ENCODE measurements at regions not wholly inside any gene's neighbourhood (a gene's known extent, or its start where the extent isn't known, plus 50 kb on each side); places are given as distances from the start of the nearest gene placed in this dataset.

- DNase-seq (ENCODE audit: low read depth) = peak; percentile 4
Observed at GRCh38 chr1:87508247-87508787, 179.6 kb downstream of the LMO4 start.

- no peak for DNase-seq (ENCODE audit: low read depth)
Observed at GRCh38 chr1:87510540-87510939, 181.9 kb downstream of the LMO4 start.

DNA sequence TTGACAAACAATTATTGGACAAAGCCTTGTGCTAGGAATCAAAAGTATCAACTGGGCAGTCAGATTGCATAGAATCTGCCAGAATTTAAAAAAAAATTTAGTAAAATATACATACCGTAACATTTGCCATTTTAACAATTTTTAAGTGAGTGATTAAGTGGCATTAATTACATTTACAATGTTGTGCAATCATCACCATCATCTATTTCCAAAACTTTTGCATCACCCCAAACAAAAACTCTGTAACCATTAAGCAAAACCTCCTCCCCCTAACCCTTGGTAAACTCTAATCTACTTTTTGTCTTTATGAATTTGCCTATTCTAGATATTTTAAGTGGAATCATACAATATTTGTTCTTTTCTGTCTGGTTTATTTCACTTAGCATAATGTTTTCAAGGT, 182.8 kb downstream of the LMO4 start:
- DNase-seq (ENCODE audit: low read depth) = no peak

DNA sequence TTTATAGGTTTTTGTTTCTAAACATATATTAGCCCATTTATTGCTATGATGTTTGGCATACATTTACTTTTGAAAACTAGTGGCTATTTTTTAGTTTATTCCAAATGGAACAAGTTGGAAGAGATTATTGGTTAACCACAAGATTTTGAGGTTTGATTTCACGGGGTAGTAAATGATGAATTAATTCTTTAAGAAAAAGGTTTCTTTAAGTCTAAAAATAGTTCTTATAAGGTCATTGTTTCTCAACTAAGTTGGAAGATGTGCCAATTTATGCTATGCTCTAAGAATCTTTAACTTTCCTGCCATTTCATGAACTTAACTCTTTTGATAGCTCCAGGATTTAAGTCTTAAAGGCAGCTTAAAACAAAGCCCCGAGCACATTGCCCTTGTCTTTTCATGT, 183.8 kb downstream of the LMO4 start:
- no peak for DNase-seq (ENCODE audit: low read depth)

GRCh38 chr1:87513255-87513654, 184.6 kb downstream of the LMO4 start:
- DNase-seq (ENCODE audit: low read depth) = peak; percentile 21

DNA sequence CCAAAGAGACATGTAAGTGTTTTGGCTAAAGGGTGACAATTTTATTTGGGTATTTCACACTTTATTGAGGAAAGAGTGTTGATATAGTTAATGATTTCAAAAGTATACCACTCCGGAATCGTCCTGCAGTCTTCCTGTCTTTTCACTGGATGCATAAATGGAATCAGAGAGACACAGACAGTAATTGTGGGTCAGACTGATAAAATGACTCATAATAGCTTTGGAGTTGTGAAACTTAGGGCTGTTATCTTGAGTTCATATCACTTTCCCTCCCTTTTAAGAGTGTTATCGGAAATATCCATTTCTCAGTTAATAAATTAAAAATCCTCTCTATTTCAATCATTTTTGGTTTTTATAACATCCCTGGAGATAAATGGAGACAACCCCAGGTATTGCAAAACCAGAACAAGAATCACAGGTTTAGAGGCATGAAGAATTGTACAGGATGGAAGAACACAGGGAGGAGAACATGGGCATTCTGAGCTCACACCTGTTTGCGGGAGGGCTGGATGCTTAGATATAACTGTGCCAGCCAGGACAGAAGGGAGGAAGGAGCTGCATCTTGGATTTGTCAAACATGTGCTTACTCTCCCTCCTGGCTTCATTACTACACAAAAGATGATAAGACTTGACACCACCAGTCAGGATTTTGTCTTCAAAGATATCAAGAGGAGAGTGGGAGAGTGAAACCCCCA, 185.4 kb downstream of the LMO4 start:
- DNase-seq (ENCODE audit: low read depth) = peak; percentile 4

- DNase-seq (ENCODE audit: low read depth) = no peak
Observed at GRCh38 chr1:87515781-87516180, 187.1 kb downstream of the LMO4 start.

GRCh38 chr1:87518794-87519193, 190.1 kb downstream of the LMO4 start:
- no peak for DNase-seq (ENCODE audit: low read depth)

- no peak for DNase-seq (ENCODE audit: low read depth)
Observed at GRCh38 chr1:87521452-87521851, 192.8 kb downstream of the LMO4 start.

DNA sequence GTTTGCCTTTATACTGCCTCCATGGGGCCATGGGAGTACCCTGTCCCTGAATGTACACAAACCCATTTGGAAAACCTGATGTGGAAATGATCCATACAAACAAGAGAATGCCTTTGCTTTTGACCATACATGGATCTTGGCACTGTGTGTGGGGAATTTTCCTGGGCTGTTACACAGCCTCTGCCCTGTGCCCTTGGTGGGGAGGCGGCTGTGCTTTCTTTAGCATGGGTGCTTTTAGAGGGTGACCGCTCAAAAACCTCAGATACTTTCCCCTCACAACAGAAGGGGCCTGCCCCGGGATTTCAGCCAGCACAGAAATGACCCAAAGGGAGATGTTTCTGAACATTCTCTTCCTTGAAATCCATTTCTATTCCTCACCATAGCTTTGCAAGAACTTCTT, 194.8 kb downstream of the LMO4 start:
- DNase-seq (ENCODE audit: low read depth) = no peak

- no peak for DNase-seq (ENCODE audit: low read depth)
Observed at GRCh38 chr1:87524021-87524754, 195.5 kb downstream of the LMO4 start.

GRCh38 chr1:87528754-87529517, 200.3 kb downstream of the LMO4 start:
- no peak for DNase-seq (ENCODE audit: low read depth)

DNA sequence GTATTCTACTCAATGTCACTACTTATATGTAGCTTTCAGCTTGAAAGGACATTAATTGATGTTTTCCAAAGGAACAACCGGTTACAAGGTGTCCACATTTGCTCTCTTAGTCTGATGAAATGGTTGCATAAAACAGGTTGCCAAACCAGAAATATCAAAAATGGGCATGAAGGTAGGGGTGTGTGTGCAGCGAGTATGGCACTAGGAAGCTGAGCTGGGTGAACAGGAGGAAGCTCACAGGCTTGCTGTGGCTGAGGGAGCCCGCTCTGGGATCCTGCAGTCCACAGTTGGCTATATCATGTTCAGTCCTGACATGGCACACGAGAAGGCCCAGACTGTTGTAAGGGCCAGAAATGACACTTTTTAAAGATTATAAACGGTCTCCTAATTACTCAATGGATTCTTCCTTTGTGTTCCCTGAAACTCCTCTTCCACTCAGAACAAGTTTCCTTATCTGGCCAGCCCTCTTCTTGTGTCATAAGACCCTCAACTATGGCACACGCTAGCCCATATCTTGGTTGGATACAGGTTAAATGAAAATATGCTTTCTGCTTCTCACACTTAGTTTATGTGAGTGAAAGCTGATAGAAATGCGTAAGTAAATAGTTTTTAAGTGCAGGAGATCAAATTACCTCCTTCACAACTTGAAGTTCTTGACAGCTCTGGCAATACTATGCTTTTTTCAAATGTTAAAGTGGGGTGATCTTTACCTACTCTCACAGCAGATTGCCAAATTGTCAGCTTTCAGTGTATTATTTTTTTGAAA, 201.5 kb downstream of the LMO4 start:
- no peak for DNase-seq (ENCODE audit: low read depth)

DNA sequence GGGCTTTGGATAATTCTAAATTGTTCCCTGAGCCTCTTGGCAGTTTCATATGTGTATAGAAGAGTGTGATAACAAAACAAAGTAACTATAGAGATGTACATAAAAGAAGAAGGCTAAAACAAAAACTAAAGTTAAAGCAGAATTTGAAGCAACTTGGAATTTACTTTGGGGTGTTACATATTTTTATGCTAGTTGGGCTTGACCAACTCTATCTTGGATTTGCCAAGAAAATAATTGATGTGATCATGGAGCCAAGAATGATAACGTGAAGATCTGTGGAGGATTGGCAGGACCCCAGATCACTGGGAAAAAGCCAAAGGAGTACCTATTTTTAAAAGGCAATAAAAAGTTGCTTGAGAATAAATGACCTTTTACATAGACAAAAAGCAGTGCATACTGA, 206.9 kb downstream of the LMO4 start:
- DNase-seq (ENCODE audit: low read depth) = no peak

DNA sequence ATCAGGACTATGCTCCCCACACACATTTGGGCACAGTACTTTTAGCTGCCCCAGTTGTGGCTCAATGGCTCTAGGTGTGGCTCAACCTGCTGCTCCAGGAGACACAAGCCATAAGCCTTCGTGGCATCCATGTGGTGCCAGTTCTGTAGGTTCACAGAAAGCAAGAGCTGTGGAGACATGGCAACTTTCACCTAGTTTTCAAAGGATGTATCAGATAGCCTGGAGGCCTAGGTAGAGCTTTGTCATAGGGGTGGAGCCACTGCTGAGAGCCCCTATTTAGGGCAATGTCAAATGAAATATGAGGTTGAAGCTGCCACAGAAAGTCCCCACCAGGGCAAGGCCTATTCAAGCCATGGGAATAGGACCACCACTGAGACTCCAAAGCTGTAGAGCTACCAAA, 210.5 kb downstream of the LMO4 start:
- DNase-seq (ENCODE audit: low read depth) = no peak

DNA sequence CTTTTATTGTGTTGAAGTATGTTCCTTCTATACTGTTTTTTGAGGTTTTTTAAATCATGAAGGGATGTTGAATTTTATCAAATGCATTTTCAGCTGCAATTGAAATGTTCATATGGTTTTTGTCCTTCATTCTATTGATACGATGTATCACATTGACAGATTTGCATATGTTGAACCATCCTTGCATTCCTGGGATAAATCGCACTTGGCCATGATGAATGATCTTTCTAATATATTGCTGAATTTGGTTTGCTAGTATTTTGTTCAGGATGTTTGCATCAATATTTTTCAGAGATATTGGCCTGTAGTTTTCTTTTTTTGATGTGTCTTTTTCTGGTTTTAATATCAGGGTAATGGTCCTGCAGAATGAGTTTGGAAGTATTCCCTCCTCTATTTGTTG, 214.0 kb downstream of the LMO4 start:
- no peak for DNase-seq (ENCODE audit: low read depth)

- DNase-seq (ENCODE audit: low read depth) = no peak
Observed at GRCh38 chr1:87549738-87550137, 221.1 kb downstream of the LMO4 start.

DNA sequence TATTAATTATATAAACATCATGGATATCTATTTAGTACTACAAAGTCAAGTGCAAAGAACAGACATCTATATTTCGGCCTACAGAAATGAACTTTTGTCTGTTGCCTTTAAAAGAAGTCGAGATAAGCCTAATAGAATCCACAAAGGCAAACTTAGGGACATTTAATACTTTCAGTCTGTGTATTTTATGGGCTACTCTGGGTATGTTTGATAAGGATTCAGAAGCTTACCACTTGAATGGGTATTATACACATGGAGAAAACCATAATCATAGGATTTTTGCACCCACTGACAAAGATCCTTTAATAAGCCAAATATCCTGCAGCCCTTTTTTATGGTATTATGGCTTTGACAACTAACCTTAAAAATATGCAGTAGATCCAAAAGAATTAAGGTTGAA, 224.8 kb downstream of the LMO4 start:
- no peak for DNase-seq (ENCODE audit: low read depth)

- no peak for DNase-seq (ENCODE audit: low read depth)
Observed at GRCh38 chr1:87555366-87555765, 226.7 kb downstream of the LMO4 start.

DNA sequence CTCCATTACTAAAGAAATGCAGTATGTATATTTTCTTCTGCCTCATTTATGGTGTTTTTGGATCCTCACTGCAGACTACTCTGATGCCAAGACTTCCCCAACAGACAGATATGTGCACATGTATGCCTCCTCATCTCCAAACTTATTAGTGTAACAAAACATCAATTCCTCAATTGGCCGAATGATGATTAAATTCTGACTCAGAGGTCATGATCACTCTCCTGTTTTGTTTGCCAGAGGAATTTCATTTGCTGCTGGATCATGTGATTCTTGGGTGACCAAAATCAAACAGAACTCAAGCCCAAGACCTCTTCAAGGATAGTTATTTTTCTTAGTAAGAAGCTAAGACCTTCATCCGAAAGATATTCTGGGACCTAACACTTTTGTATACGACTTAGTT, 227.6 kb downstream of the LMO4 start:
- no peak for DNase-seq (ENCODE audit: low read depth)

DNA sequence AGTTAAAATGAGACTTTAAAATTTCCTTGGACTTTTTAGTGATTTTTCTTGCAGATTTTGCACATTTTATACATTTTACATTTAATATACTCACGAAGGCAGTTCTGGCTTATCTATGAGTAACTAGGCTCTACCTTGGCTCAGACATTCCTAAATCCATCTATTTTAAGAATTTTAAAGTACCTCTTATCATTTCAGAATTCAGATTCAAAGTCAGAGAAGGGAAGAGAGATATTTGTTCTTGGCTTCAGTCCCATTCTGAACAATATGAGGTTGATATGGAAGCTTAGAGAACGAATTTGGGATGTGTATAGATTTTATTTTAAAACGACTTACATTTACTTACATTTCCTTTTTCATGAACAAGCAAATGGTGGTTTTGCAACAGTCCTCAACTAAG, 230.2 kb downstream of the LMO4 start:
- no peak for DNase-seq (ENCODE audit: low read depth)

- DNase-seq (ENCODE audit: low read depth) = no peak
Observed at GRCh38 chr1:87560137-87560536, 231.5 kb downstream of the LMO4 start.
